GM08714 (cell line): ENCODE measurements at regions not wholly inside any gene's neighbourhood (a gene's known extent, or its start where the extent isn't known, plus 50 kb on each side); places are given as distances from the start of the nearest gene placed in this dataset.
"Not testable (repeated sequence)": the region's sequence is repeated elsewhere in the genome, so short reads cannot be mapped to it uniquely, and the experiment has no call there.

Experiments
- H3K4me3 ChIP-seq: fragments of 200-500 bp; sonication (Bioruptor generic); 2 replicates; pipeline ENCODE4 v1.5.1; 2014; ENCODE audit warnings: mild to moderate bottlenecking, low read length, inconsistent platforms
- ZNF274 ChIP-seq: IDR thresholded peaks from 2 replicates; pipeline ENCODE4 v1.6.1; 2012; ENCODE audit warnings: mild to moderate bottlenecking, low read depth, low read length

GRCh38 chr18:28267878-28268625 is 91.1 kb upstream of the CDH2 start:
- TF ChIP-seq ZNF274, result no peak
- no peak overlapping the region for H3K4me3 ChIP-seq

- no peak for TF ChIP-seq ZNF274
- no peak overlapping the region for H3K4me3 ChIP-seq
Observed at GRCh38 chr18:28267276-28267675, 90.3 kb upstream of the CDH2 start.

GRCh38 chr18:28256166-28256565 is 79.2 kb upstream of the CDH2 start:
- TF ChIP-seq ZNF274, result no peak
- H3K4me3 ChIP-seq, result no peak overlapping the region

- no peak overlapping the region for H3K4me3 ChIP-seq
- TF ChIP-seq ZNF274, result no peak
Observed at GRCh38 chr18:28248653-28249052, 71.7 kb upstream of the CDH2 start.

- not testable (repeated sequence) for H3K4me3 ChIP-seq
Observed at GRCh38 chr18:28240626-28241025, 63.7 kb upstream of the CDH2 start.

GRCh38 chr18:28236487-28236886 is 59.6 kb upstream of the CDH2 start:
- H3K4me3 ChIP-seq, result no peak overlapping the region
- TF ChIP-seq ZNF274, result no peak
